Fibroblast of lung (primary cell): ENCODE measurements at regions not wholly inside any gene's neighbourhood (a gene's known extent, or its start where the extent isn't known, plus 50 kb on each side); places are given as distances from the start of the nearest gene placed in this dataset.

Experiments
- DNase-seq, 2 donors: peaks; one replicate each; pipeline versions ENCODE4 v3.0.0 to v3.0.0-alpha.2; 2010; ENCODE audit warnings: low read depth in 2 of 2
- H2AFZ ChIP-seq: 2 replicates; pipeline ENCODE4 v1.5.1; 2012; ENCODE audit warnings: low read length, control low read depth, inconsistent platforms
- H3K27ac ChIP-seq: 2 replicates; pipeline ENCODE4 v1.5.1; 2011; ENCODE audit warnings: low read length, control low read depth; ENCODE audit not compliant: insufficient read depth
- H3K27me3 ChIP-seq: 2 replicates; pipeline ENCODE4 v1.5.1; 2011; ENCODE audit warnings: mild to moderate bottlenecking, low read length; ENCODE audit not compliant: control insufficient read depth, insufficient read depth
- H3K36me3 ChIP-seq: 2 replicates; pipeline ENCODE4 v1.5.1; 2011; ENCODE audit warnings: low read length; ENCODE audit not compliant: control insufficient read depth, insufficient read depth
- H3K4me1 ChIP-seq: 2 replicates; pipeline ENCODE4 v1.5.1; 2011; ENCODE audit warnings: low read length; ENCODE audit not compliant: control insufficient read depth, insufficient read depth; ENCODE audit errors: extremely low read depth
- H3K4me2 ChIP-seq: 2 replicates; pipeline ENCODE4 v1.5.1; 2011; ENCODE audit warnings: low read length, control low read depth; ENCODE audit not compliant: insufficient read depth; ENCODE audit errors: extremely low read depth
- H3K4me3 ChIP-seq, 4 experiments: fragments of 200-600 bp in 1 of 4; sonication (generic) in 1 of 4; replicated peaks in 1 of 4; 2 replicates each; pipeline ENCODE4 v1.5.1; 2011 to 2016; ENCODE audit warnings: low read length in 4 of 4, low read depth in 3 of 4, mild to moderate bottlenecking in 3 of 4, control low read depth in 2 of 4, inconsistent platforms in 1 of 4, mixed read lengths in 1 of 4; ENCODE audit not compliant: insufficient read depth in 1 of 4; ENCODE audit errors: control extremely low read depth in 1 of 4
- H3K79me2 ChIP-seq: 2 replicates; pipeline ENCODE4 v1.5.1; 2012; ENCODE audit warnings: mild to moderate bottlenecking, low read length, inconsistent platforms; ENCODE audit not compliant: control insufficient read depth, insufficient read depth
- H3K9ac ChIP-seq: 2 replicates; pipeline ENCODE4 v1.5.1; 2011; ENCODE audit warnings: mild to moderate bottlenecking, low read length, control low read depth; ENCODE audit not compliant: insufficient read depth
- H3K9me3 ChIP-seq: 2 replicates; pipeline ENCODE4 v1.5.1; 2012; ENCODE audit warnings: low read depth, low read length; ENCODE audit not compliant: control insufficient read depth, insufficient read depth
- H4K20me1 ChIP-seq: 2 replicates; pipeline ENCODE4 v1.5.1; 2011; ENCODE audit warnings: low read length; ENCODE audit not compliant: control insufficient read depth, insufficient read depth; ENCODE audit errors: extremely low read depth
- CTCF ChIP-seq, 2 donors: IDR thresholded peaks in 1 of 2; conservative IDR thresholded peaks in 1 of 2; 1 replicate in 1 of 2; 2 replicates in 1 of 2; pipeline ENCODE4 v1.5.1; 2011 to 2012; ENCODE audit warnings: low read length in 2 of 2, control low read depth in 1 of 2, inconsistent platforms in 1 of 2, low read depth in 1 of 2, mild to moderate bottlenecking in 1 of 2
- EZH2 ChIP-seq: IDR thresholded peaks from 2 replicates; pipeline ENCODE4 v1.5.1; 2012; ENCODE audit warnings: low read length, control low read depth, mild to moderate bottlenecking; ENCODE audit errors: missing control alignments

GRCh38 chr7:18401757-18402156 is 93.8 kb upstream of the HDAC9 start:
- H3K79me2 ChIP-seq: no peaks in the 10 kb centered on the region
- H3K9ac ChIP-seq: no peak overlapping the region
- H3K36me3 ChIP-seq: no peaks in the 10 kb centered on the region
- no peak overlapping the region for H3K4me2 ChIP-seq
- H2AFZ ChIP-seq: no peak overlapping the region
- no peak for TF ChIP-seq EZH2
- TF ChIP-seq CTCF (conservative IDR thresholded peaks at IDR 0.05 in 1 of 2, IDR thresholded peaks at IDR 0.05 in 1 of 2; ENCODE audit: low read depth in 1 of 2, low read length in 2 of 2): no peak
- H3K27me3 ChIP-seq: no peaks in the 10 kb centered on the region
- peaks cover 2% of the 10 kb centered on the region for H3K4me1 ChIP-seq
- no peaks in the 10 kb centered on the region for H4K20me1 ChIP-seq
- no peaks in the 10 kb centered on the region for H3K9me3 ChIP-seq
- H3K4me3 ChIP-seq: no peak overlapping the region
- no peak overlapping the region for H3K27ac ChIP-seq
- DNase-seq: no peak

- Histone ChIP-seq H3K27ac (no peak overlapping the region), H3K9me3 (no peaks in the 10 kb centered on the region), H3K36me3 (no peaks in the 10 kb centered on the region), H3K9ac (no peak overlapping the region), H4K20me1 (no peaks in the 10 kb centered on the region), H3K4me2 (no peak overlapping the region), H3K27me3 (no peaks in the 10 kb centered on the region), H3K4me1 (peaks cover 2% of the 10 kb centered on the region), H2AFZ (no peak overlapping the region), H3K4me3 (no peak overlapping the region), H3K79me2 (no peaks in the 10 kb centered on the region)
- peak; percentile 81 to 82 for DNase-seq
- TF ChIP-seq EZH2 (no peak), CTCF (conservative IDR thresholded peaks at IDR 0.05 in 1 of 2, IDR thresholded peaks at IDR 0.05 in 1 of 2; ENCODE audit: low read depth in 1 of 2, low read length in 2 of 2) (no peak)
These were observed 92.9 kb upstream of the HDAC9 start for GRCh38 chr7:18402488-18403183.

GRCh38 chr7:18405726-18406125 is 89.8 kb upstream of the HDAC9 start:
- no peaks in the 10 kb centered on the region for H3K79me2 ChIP-seq
- H3K4me3 ChIP-seq: no peak overlapping the region
- H3K27ac ChIP-seq: no peak overlapping the region
- H3K9me3 ChIP-seq: no peaks in the 10 kb centered on the region
- peaks cover 5% of the 10 kb centered on the region for H3K4me1 ChIP-seq
- H3K36me3 ChIP-seq: no peaks in the 10 kb centered on the region
- TF ChIP-seq CTCF (conservative IDR thresholded peaks at IDR 0.05 in 1 of 2, IDR thresholded peaks at IDR 0.05 in 1 of 2; ENCODE audit: low read depth in 1 of 2, low read length in 2 of 2): no peak
- TF ChIP-seq EZH2: no peak
- no peaks in the 10 kb centered on the region for H3K27me3 ChIP-seq
- DNase-seq: no peak
- no peak overlapping the region for H2AFZ ChIP-seq
- no peak overlapping the region for H3K9ac ChIP-seq
- H4K20me1 ChIP-seq: no peaks in the 10 kb centered on the region
- H3K4me2 ChIP-seq: no peak overlapping the region
